ENCODE measurements at regions not wholly inside any gene's neighbourhood (a gene's known extent, or its start where the extent isn't known, plus 50 kb on each side); places are given as distances from the start of the nearest gene placed in this dataset.

- no peaks in the 10 kb centered on the region for H3K9me3 Mint-ChIP-seq
- ATAC-seq (replicated peaks in 1 of 2) (no peak), DNase-seq (no peak)
- no peaks in the 10 kb centered on the region for H3K27me3 Mint-ChIP-seq (ENCODE audit: low read depth)
- no peaks in the 10 kb centered on the region for H3K36me3 Mint-ChIP-seq (ENCODE audit: insufficient read depth in 2 of 2)
- H3K4me3 Mint-ChIP-seq, result no peak overlapping the region
- H3K27ac Mint-ChIP-seq, result no peak overlapping the region
- no peaks in the 10 kb centered on the region for H3K4me1 Mint-ChIP-seq (ENCODE audit: low read depth)
These were observed 624.1 kb upstream of the USP24 start for GRCh38 chr1:55839221-55839620.

GRCh38 chr1:55836086-55836485 is 620.9 kb upstream of the USP24 start:
- Mint-ChIP-seq H3K27ac (no peak overlapping the region), H3K36me3 (ENCODE audit: insufficient read depth in 2 of 2) (no peaks in the 10 kb centered on the region), H3K4me3 (no peak overlapping the region), H3K9me3 (no peaks in the 10 kb centered on the region), H3K4me1 (ENCODE audit: low read depth) (no peaks in the 10 kb centered on the region), H3K27me3 (ENCODE audit: low read depth) (no peaks in the 10 kb centered on the region)
- DNase-seq (no peak), ATAC-seq (replicated peaks in 1 of 2) (no peak)

DNA sequence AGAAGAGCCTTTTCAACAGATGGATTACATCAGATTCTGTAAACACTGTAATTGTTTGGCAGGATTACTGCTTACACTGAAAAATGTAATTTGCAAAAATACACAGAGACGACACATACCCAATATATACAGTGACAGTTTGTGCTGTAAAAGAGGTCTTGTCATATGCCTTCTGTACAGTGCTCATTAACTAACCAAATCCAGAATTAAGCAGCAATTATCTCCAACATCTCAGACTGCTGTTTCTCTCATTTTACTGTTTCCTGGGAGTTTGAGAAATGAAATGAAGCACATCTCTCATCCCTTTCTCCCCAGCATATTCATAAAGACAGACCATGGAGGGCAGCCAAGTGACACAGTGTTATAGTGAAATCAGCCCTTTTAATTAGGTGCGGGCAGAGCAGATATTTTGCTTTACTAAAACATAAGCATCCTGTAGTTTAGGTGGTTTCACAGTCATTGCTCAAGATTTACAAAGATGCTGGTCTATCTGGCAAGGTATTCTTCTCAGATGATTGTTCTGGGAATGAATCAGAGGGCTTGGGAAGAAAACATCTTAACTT is 618.4 kb upstream of the USP24 start:
- Mint-ChIP-seq H3K4me3 (no peak overlapping the region), H3K4me1 (ENCODE audit: low read depth) (no peaks in the 10 kb centered on the region), H3K27ac (no peak overlapping the region), H3K9me3 (peaks cover 0 to 2% of the 10 kb centered on the region in 2 donors), H3K27me3 (ENCODE audit: low read depth) (no peaks in the 10 kb centered on the region), H3K36me3 (ENCODE audit: insufficient read depth in 2 of 2) (no peaks in the 10 kb centered on the region)
- DNase-seq (no peak), ATAC-seq (replicated peaks in 1 of 2) (no peak)

- no peaks in the 10 kb centered on the region for H3K36me3 Mint-ChIP-seq (ENCODE audit: insufficient read depth in 2 of 2)
- H3K4me1 Mint-ChIP-seq (ENCODE audit: low read depth), result no peaks in the 10 kb centered on the region
- H3K9me3 Mint-ChIP-seq, result peaks cover 0 to 2% of the 10 kb centered on the region in 2 donors
- H3K4me3 Mint-ChIP-seq, result no peak overlapping the region
- no peak for ATAC-seq (replicated peaks in 1 of 2)
- DNase-seq, result no peak
- H3K27me3 Mint-ChIP-seq (ENCODE audit: low read depth), result no peaks in the 10 kb centered on the region
- no peak overlapping the region for H3K27ac Mint-ChIP-seq
These were observed 616.6 kb upstream of the USP24 start for GRCh38 chr1:55831759-55832158.

GRCh38 chr1:55828044-55828443 is 612.9 kb upstream of the USP24 start:
- DNase-seq (no peak), ATAC-seq (replicated peaks in 1 of 2) (no peak)
- Mint-ChIP-seq H3K27ac (no peak overlapping the region), H3K4me1 (ENCODE audit: low read depth) (no peaks in the 10 kb centered on the region), H3K9me3 (peaks cover 0 to 2% of the 10 kb centered on the region in 2 donors), H3K36me3 (ENCODE audit: insufficient read depth in 2 of 2) (no peaks in the 10 kb centered on the region), H3K27me3 (ENCODE audit: low read depth) (no peaks in the 10 kb centered on the region), H3K4me3 (no peak overlapping the region)

DNA sequence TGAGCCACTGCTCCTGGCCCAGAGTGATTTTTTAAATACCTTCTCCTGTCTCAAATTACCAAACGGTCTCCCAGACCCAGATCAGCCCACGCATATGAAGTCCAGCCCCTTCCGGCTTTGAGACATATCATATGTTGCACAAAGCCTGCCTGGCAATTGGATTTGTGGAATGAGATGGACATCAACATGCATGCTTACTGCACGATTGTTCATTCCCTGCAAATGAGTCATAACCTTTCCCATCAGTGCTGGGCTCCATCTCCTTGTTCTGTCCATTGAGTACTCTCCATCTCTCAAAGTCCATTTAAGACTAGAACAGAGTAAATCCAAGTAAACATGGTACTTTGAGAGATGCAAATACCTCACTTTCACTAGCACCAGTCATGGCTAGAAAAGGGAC is 612.2 kb upstream of the USP24 start:
- Mint-ChIP-seq H3K4me3 (no peak overlapping the region), H3K9me3 (peaks cover 0 to 2% of the 10 kb centered on the region in 2 donors), H3K27me3 (ENCODE audit: low read depth) (no peaks in the 10 kb centered on the region), H3K27ac (no peak overlapping the region), H3K4me1 (ENCODE audit: low read depth) (no peaks in the 10 kb centered on the region), H3K36me3 (ENCODE audit: insufficient read depth in 2 of 2) (no peaks in the 10 kb centered on the region)
- no peak for ATAC-seq (replicated peaks in 1 of 2)
- no peak for DNase-seq

DNA sequence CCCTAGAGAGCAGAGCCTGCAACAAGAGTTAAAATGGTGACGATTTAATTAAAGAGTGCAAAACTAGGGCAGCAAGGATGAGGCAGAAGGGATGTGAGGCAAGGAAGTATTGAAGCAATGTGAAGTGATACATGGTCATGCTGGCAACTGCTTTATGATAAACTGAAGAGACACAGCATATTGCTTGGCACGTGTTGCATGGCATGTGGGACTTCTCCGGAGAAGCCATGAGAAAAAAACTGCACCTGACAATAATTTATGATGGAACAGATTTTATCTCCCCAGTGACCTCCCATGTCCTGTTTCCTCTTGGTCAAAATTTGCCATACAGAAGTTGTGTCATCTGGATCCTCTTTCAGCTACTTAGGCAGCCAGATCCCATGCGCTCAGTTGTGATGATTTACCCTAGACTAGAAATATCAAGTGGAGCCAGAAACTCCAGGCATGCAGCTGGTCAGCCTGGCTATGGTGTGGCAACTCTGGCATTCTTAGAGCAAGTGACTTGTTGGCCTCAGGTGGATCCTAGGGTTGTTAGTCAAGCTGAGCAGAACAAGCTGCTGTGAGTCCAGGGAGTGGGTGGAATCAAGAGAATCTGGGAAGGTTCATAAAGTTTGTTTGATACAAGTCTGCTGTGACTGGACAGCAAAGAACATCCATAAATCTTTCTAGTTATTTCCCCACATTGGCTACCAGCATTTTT is 611.4 kb upstream of the USP24 start:
- Mint-ChIP-seq H3K36me3 (ENCODE audit: insufficient read depth in 2 of 2) (no peaks in the 10 kb centered on the region), H3K9me3 (peaks cover 0 to 2% of the 10 kb centered on the region in 2 donors), H3K4me3 (no peak overlapping the region), H3K27me3 (ENCODE audit: low read depth) (no peaks in the 10 kb centered on the region), H3K4me1 (ENCODE audit: low read depth) (no peaks in the 10 kb centered on the region), H3K27ac (no peak overlapping the region)
- DNase-seq, result no peak
- ATAC-seq (replicated peaks in 1 of 2), result no peak

GRCh38 chr1:55825461-55825860 is 610.3 kb upstream of the USP24 start:
- DNase-seq (no peak), ATAC-seq (replicated peaks in 1 of 2) (no peak)
- Mint-ChIP-seq H3K9me3 (peaks cover 0 to 2% of the 10 kb centered on the region in 2 donors), H3K27ac (no peak overlapping the region), H3K36me3 (ENCODE audit: insufficient read depth in 2 of 2) (no peaks in the 10 kb centered on the region), H3K27me3 (ENCODE audit: low read depth) (no peaks in the 10 kb centered on the region), H3K4me1 (ENCODE audit: low read depth) (no peaks in the 10 kb centered on the region), H3K4me3 (no peak overlapping the region)

- ATAC-seq (replicated peaks in 1 of 2), result no peak
- no peak overlapping the region for H3K4me3 Mint-ChIP-seq
- no peaks in the 10 kb centered on the region for H3K9me3 Mint-ChIP-seq
- H3K27me3 Mint-ChIP-seq (ENCODE audit: low read depth), result no peaks in the 10 kb centered on the region
- H3K27ac Mint-ChIP-seq, result no peak overlapping the region
- no peak for DNase-seq
- H3K4me1 Mint-ChIP-seq (ENCODE audit: low read depth), result no peaks in the 10 kb centered on the region
- H3K36me3 Mint-ChIP-seq (ENCODE audit: insufficient read depth in 2 of 2), result no peaks in the 10 kb centered on the region
These were observed 609.1 kb upstream of the USP24 start for GRCh38 chr1:55824251-55824640.

DNA sequence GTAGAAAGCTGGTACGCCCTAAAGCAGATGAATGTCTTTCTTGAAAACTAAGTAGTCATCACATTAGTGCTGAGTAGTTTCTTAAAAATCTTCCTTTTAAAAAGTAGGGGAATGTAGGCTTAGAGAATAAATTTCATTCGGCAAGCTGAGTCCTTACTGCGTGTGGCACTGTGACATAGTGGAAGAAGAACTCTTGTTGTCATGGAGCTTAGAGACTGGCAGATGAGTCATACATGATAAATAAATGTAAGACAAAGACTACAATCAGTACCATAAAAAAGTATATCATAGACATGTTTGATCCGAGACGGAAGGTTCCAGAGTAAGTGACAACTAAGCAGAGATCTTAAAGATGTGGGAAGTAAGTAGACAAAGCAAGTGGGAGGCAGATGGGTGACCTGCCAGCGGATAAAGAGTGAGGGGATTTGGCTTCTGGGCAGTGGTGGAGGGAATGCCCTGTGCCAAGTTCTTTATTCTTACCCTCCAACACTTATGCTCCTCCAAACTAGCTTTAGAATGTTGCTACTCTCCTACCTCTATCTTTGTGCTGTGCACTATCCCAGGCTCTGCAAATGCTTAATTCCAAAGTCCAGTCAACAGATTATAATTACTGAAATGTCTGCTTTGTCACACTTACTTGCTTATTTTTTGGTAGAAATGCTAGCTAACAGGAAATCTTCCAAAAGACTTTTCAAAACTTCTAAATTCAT is 608.5 kb upstream of the USP24 start:
- no peaks in the 10 kb centered on the region for H3K4me1 Mint-ChIP-seq (ENCODE audit: low read depth)
- no peaks in the 10 kb centered on the region for H3K36me3 Mint-ChIP-seq (ENCODE audit: insufficient read depth in 2 of 2)
- no peaks in the 10 kb centered on the region for H3K27me3 Mint-ChIP-seq (ENCODE audit: low read depth)
- no peaks in the 10 kb centered on the region for H3K9me3 Mint-ChIP-seq
- DNase-seq, result no peak
- no peak overlapping the region for H3K4me3 Mint-ChIP-seq
- ATAC-seq (replicated peaks in 1 of 2), result no peak
- no peak overlapping the region for H3K27ac Mint-ChIP-seq

DNA sequence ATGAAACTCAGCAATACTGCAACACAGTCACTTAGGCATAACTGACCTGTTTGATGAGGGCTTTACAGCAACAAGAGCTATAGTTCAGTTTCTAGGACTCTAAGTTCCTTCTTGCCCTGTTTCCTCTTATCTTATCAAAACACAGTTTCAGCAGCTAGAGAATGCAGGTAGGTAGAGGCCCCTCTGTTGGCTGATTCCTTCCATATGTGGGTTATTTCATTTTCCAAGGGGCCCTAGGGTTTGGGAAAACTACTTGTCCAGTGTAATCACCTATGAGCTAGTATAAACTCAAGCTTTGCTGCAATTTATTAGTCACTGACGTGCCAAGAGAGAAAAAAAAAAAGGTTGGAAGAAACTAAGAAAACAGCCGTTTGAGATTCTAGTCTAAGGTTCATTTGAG is 607.7 kb upstream of the USP24 start:
- Mint-ChIP-seq H3K27ac (no peak overlapping the region), H3K36me3 (ENCODE audit: insufficient read depth in 2 of 2) (no peaks in the 10 kb centered on the region), H3K4me1 (ENCODE audit: low read depth) (no peaks in the 10 kb centered on the region), H3K4me3 (no peak overlapping the region), H3K9me3 (no peaks in the 10 kb centered on the region), H3K27me3 (ENCODE audit: low read depth) (no peaks in the 10 kb centered on the region)
- no peak for ATAC-seq (replicated peaks in 1 of 2)
- no peak for DNase-seq

- DNase-seq (no peak), ATAC-seq (replicated peaks in 1 of 2) (no peak)
- H3K27me3 Mint-ChIP-seq (ENCODE audit: low read depth), result no peaks in the 10 kb centered on the region
- H3K27ac Mint-ChIP-seq, result no peak overlapping the region
- no peak overlapping the region for H3K4me3 Mint-ChIP-seq
- no peaks in the 10 kb centered on the region for H3K9me3 Mint-ChIP-seq
- no peaks in the 10 kb centered on the region for H3K36me3 Mint-ChIP-seq (ENCODE audit: insufficient read depth in 2 of 2)
- H3K4me1 Mint-ChIP-seq (ENCODE audit: low read depth), result peaks cover 5% of the 10 kb centered on the region
These were observed 606.1 kb upstream of the USP24 start for GRCh38 chr1:55821234-55821633.

- DNase-seq, result no peak
- Mint-ChIP-seq H3K4me1 (ENCODE audit: low read depth) (peaks cover 6% of the 10 kb centered on the region), H3K36me3 (ENCODE audit: insufficient read depth in 2 of 2) (no peaks in the 10 kb centered on the region), H3K27me3 (ENCODE audit: low read depth) (peaks cover 4% of the 10 kb centered on the region), H3K27ac (no peak overlapping the region), H3K9me3 (no peaks in the 10 kb centered on the region), H3K4me3 (no peak overlapping the region)
- no peak for ATAC-seq (replicated peaks in 1 of 2)
These were observed 605.3 kb upstream of the USP24 start for GRCh38 chr1:55820501-55820900.

DNA sequence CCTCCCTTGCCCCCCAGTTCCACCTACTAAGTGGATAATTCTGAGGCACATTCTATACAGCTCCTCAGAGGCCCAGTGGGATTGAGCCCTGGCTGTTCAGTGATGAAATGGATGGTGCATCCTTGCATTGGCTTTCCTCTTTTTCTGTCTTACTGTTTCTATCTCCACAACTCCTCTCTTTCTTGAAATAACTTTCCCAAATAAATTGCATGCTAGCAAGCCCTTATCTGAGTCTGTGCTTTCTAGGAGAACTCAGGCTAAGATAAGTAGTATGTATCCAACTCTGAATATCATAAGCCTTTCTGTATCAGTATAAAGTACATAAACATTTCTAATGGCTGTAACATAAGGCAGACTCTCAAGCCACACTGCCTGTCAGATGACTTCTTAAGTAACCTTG is 603.8 kb upstream of the USP24 start:
- H3K36me3 Mint-ChIP-seq (ENCODE audit: insufficient read depth in 2 of 2), result no peaks in the 10 kb centered on the region
- H3K4me3 Mint-ChIP-seq, result no peak overlapping the region
- H3K27me3 Mint-ChIP-seq (ENCODE audit: low read depth), result peaks cover 6% of the 10 kb centered on the region
- no peak for DNase-seq
- peaks cover 6% of the 10 kb centered on the region for H3K4me1 Mint-ChIP-seq (ENCODE audit: low read depth)
- no peaks in the 10 kb centered on the region for H3K9me3 Mint-ChIP-seq
- no peak overlapping the region for H3K27ac Mint-ChIP-seq
- no peak for ATAC-seq (replicated peaks in 1 of 2)

All from activated T-cell treated with anti-CD3 and anti-CD28 coated beads, Interleukin-2, amount 50 U/mL, for 72 hours (primary cell).